Breast epithelium (tissue), 3 donors: ENCODE measurements at regions not wholly inside any gene's neighbourhood (a gene's known extent, or its start where the extent isn't known, plus 50 kb on each side); places are given as distances from the start of the nearest gene placed in this dataset.

ENCODE experiments used
- POLR2A ChIP-seq: fragments of 450-650 bp; IDR thresholded peaks from one replicate; pipeline ENCODE4 v1.6.1; 2016; ENCODE audit warnings: antibody characterized with exemption, mild to moderate bottlenecking, moderate library complexity
- POLR2AphosphoS5 ChIP-seq, 3 donors: sonication (generic); formaldehyde crosslinking; IDR thresholded peaks; one replicate each; pipeline ENCODE4 v1.6.1; 2017; ENCODE audit warnings: antibody characterized with exemption in 3 of 3
- TF ChIP-seq, protein P1 (sequence below), 3 donors: fragments of 450-650 bp; IDR thresholded peaks; one replicate each; pipeline ENCODE4 v1.5.1; 2016 to 2017; ENCODE audit warnings: antibody characterized with exemption in 3 of 3, mild to moderate bottlenecking in 3 of 3, moderate library complexity in 3 of 3

GRCh38 chr9:95770653-95771131, 104.8 kb upstream of the ERCC6L2 start:
- TF ChIP-seq, protein P1, sequence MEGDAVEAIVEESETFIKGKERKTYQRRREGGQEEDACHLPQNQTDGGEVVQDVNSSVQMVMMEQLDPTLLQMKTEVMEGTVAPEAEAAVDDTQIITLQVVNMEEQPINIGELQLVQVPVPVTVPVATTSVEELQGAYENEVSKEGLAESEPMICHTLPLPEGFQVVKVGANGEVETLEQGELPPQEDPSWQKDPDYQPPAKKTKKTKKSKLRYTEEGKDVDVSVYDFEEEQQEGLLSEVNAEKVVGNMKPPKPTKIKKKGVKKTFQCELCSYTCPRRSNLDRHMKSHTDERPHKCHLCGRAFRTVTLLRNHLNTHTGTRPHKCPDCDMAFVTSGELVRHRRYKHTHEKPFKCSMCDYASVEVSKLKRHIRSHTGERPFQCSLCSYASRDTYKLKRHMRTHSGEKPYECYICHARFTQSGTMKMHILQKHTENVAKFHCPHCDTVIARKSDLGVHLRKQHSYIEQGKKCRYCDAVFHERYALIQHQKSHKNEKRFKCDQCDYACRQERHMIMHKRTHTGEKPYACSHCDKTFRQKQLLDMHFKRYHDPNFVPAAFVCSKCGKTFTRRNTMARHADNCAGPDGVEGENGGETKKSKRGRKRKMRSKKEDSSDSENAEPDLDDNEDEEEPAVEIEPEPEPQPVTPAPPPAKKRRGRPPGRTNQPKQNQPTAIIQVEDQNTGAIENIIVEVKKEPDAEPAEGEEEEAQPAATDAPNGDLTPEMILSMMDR (IDR thresholded peaks at IDR 0.05): no peak
- TF ChIP-seq POLR2A (no peak), POLR2AphosphoS5 (IDR thresholded peaks at IDR 0.05) (no peak)
